Cardiac fibroblast (primary cell): ENCODE measurements at regions not wholly inside any gene's neighbourhood (a gene's known extent, or its start where the extent isn't known, plus 50 kb on each side); places are given as distances from the start of the nearest gene placed in this dataset.
"Not testable (repeated sequence)": the region's sequence is repeated elsewhere in the genome, so short reads cannot be mapped to it uniquely, and the experiment has no call there.

Experiments
- DNase-seq, 2 donors: peaks; one replicate each; pipeline versions ENCODE4 v3.0.0 to v3.0.0-alpha.2; 2010; ENCODE audit warnings: low read depth in 2 of 2
- H3K4me3 ChIP-seq, 2 donors: replicated peaks in 1 of 2; 1 replicate in 1 of 2; 2 replicates in 1 of 2; pipeline ENCODE4 v1.5.1; 2011; ENCODE audit warnings: low read depth in 2 of 2, low read length in 2 of 2, mild to moderate bottlenecking in 2 of 2, moderate library complexity in 1 of 2
- CTCF ChIP-seq: IDR thresholded peaks from one replicate; pipeline ENCODE4 v1.5.1; 2011; ENCODE audit warnings: low read depth, mild to moderate bottlenecking, low read length, inconsistent platforms

- H3K4me3 ChIP-seq: no peak overlapping the region
- no peak for DNase-seq
- TF ChIP-seq CTCF: no peak
These were observed 207.0 kb upstream of the HAAO start for GRCh38 chr2:42999391-42999841.

- DNase-seq: no peak
- no peak for TF ChIP-seq CTCF
- H3K4me3 ChIP-seq: no peak overlapping the region
These were observed 206.3 kb upstream of the HAAO start for GRCh38 chr2:42998721-42999120.

GRCh38 chr2:42996528-42996927 is 204.1 kb upstream of the HAAO start:
- no peak overlapping the region for H3K4me3 ChIP-seq
- TF ChIP-seq CTCF: no peak
- DNase-seq: no peak

GRCh38 chr2:42995752-42996422 is 203.5 kb upstream of the HAAO start:
- no peak for DNase-seq
- no peak overlapping the region for H3K4me3 ChIP-seq
- TF ChIP-seq CTCF: no peak

GRCh38 chr2:42989283-42990081 is 197.1 kb upstream of the HAAO start:
- DNase-seq, H3K4me3 ChIP-seq: not testable (repeated sequence)

- DNase-seq, H3K4me3 ChIP-seq: not testable (repeated sequence)
These were observed 195.7 kb upstream of the HAAO start for GRCh38 chr2:42988055-42988454.

- no peak overlapping the region for H3K4me3 ChIP-seq
- TF ChIP-seq CTCF: no peak
- DNase-seq: peak; percentile 52 to 89
These were observed 194.9 kb upstream of the HAAO start for GRCh38 chr2:42987112-42987922.
